Vagina (tissue), 2 donors: ENCODE measurements at regions not wholly inside any gene's neighbourhood (a gene's known extent, or its start where the extent isn't known, plus 50 kb on each side); places are given as distances from the start of the nearest gene placed in this dataset.

ENCODE experiments used
- DNase-seq, 2 donors: peaks; one replicate each; pipeline ENCODE4 v3.0.0-alpha.2; 2017; ENCODE audit errors: extremely low spot score in 2 of 2
- H3K27ac ChIP-seq: fragments of 200-600 bp; sonication (generic); one replicate; pipeline ENCODE4 v1.5.1; 2019
- H3K27me3 ChIP-seq: fragments of 200-600 bp; sonication (generic); one replicate; pipeline ENCODE4 v1.5.1; 2019
- H3K36me3 ChIP-seq, 2 donors: fragments of 200-600 bp; sonication (generic); one replicate each; pipeline ENCODE4 v1.5.1; 2017 to 2019
- H3K4me1 ChIP-seq: fragments of 200-600 bp; sonication (generic); one replicate; pipeline ENCODE4 v1.5.1; 2019
- H3K4me3 ChIP-seq, 2 donors: fragments of 200-600 bp; sonication (generic); 1 replicate in 1 of 2; 2 replicates in 1 of 2; pipeline ENCODE4 v1.5.1; 2016 to 2019
- H3K9me3 ChIP-seq: fragments of 200-600 bp; sonication (generic); one replicate; pipeline ENCODE4 v1.5.1; 2019
- POLR2A ChIP-seq, 2 donors: fragments of 450-650 bp; IDR thresholded peaks; one replicate each; pipeline ENCODE4 v1.6.1; 2017; ENCODE audit warnings: antibody characterized with exemption in 2 of 2, mild to moderate bottlenecking in 2 of 2, moderate library complexity in 2 of 2
- POLR2AphosphoS5 ChIP-seq, 2 donors: sonication (generic); formaldehyde crosslinking; IDR thresholded peaks; one replicate each; pipeline ENCODE4 v1.9.0; 2017; ENCODE audit warnings: antibody characterized with exemption in 2 of 2, mild to moderate bottlenecking in 2 of 2, low read depth in 1 of 2; ENCODE audit not compliant: insufficient read depth in 1 of 2
- intact Hi-C: fragments of 100-400 bp; cut with DNase I; formaldehyde crosslinking; loops from one replicate; pipeline ENCODE4 v1.15.1; 2023
- TF ChIP-seq, protein P1 (sequence below), 3 experiments: fragments of 450-650 bp in 2 of 3; fragments of 200-600 bp in 1 of 3; sonication (generic) in 1 of 3; IDR thresholded peaks; one replicate each; pipeline ENCODE4 v1.5.1; 2017 to 2019; ENCODE audit warnings: antibody characterized with exemption in 3 of 3, mild to moderate bottlenecking in 2 of 3, moderate library complexity in 2 of 3

DNA sequence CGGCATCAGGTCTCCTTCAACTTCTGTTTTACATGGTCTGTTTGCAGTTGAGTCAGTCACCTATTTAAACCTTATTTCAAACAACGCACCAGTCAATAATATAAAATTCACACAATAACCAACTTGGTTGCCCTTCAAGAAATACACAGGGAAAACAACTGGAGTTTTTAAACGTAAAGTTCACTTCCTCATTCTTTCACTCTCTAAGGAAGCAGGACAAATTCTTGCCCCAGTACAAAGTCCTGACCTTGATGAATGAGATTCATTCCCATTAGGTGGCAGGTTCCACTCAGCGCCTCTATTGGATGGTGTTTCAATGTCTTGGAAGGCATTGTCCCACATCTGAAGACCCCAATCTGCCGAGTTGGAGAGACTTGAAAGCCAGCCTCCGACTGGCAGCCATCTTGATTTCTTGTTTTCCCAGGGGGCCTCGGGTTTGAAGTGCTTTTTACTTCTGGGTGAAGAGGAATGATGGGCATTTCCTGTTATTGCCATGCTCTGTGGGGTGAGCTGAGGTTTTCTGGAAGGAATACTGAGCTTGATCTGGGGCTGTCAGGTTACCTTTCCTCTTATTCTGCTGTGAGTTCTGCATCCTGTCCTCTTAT, 105.0 kb downstream of the ACER2 start:
- no peak overlapping the region for H3K27ac ChIP-seq
- DNase-seq = no peak
- H3K27me3 ChIP-seq = no peaks in the 10 kb centered on the region
- no peak for TF ChIP-seq POLR2AphosphoS5 (IDR thresholded peaks at IDR 0.05; ENCODE audit: insufficient read depth in 1 of 2, low read depth in 1 of 2)
- TF ChIP-seq POLR2A (IDR thresholded peaks at IDR 0.05) = no peak
- TF ChIP-seq, protein P1, sequence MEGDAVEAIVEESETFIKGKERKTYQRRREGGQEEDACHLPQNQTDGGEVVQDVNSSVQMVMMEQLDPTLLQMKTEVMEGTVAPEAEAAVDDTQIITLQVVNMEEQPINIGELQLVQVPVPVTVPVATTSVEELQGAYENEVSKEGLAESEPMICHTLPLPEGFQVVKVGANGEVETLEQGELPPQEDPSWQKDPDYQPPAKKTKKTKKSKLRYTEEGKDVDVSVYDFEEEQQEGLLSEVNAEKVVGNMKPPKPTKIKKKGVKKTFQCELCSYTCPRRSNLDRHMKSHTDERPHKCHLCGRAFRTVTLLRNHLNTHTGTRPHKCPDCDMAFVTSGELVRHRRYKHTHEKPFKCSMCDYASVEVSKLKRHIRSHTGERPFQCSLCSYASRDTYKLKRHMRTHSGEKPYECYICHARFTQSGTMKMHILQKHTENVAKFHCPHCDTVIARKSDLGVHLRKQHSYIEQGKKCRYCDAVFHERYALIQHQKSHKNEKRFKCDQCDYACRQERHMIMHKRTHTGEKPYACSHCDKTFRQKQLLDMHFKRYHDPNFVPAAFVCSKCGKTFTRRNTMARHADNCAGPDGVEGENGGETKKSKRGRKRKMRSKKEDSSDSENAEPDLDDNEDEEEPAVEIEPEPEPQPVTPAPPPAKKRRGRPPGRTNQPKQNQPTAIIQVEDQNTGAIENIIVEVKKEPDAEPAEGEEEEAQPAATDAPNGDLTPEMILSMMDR (IDR thresholded peaks at IDR 0.05) = no peak
- intact Hi-C loops = no loop called here
- H3K4me1 ChIP-seq = no peaks in the 10 kb centered on the region
- no peaks in the 10 kb centered on the region for H3K36me3 ChIP-seq
- H3K9me3 ChIP-seq = no peaks in the 10 kb centered on the region
- H3K4me3 ChIP-seq = no peak overlapping the region

GRCh38 chr9:19512103-19512832, 103.5 kb downstream of the ACER2 start:
- no peak for DNase-seq
- TF ChIP-seq POLR2AphosphoS5 (IDR thresholded peaks at IDR 0.05; ENCODE audit: insufficient read depth in 1 of 2, low read depth in 1 of 2) = no peak
- TF ChIP-seq, protein P1 (IDR thresholded peaks at IDR 0.05) = no peak
- TF ChIP-seq POLR2A (IDR thresholded peaks at IDR 0.05) = no peak
- H3K4me3 ChIP-seq = no peak overlapping the region
- no peaks in the 10 kb centered on the region for H3K27me3 ChIP-seq
- no peaks in the 10 kb centered on the region for H3K4me1 ChIP-seq
- H3K9me3 ChIP-seq = no peaks in the 10 kb centered on the region
- intact Hi-C loops = no loop called here
- no peaks in the 10 kb centered on the region for H3K36me3 ChIP-seq
- H3K27ac ChIP-seq = no peak overlapping the region

DNA sequence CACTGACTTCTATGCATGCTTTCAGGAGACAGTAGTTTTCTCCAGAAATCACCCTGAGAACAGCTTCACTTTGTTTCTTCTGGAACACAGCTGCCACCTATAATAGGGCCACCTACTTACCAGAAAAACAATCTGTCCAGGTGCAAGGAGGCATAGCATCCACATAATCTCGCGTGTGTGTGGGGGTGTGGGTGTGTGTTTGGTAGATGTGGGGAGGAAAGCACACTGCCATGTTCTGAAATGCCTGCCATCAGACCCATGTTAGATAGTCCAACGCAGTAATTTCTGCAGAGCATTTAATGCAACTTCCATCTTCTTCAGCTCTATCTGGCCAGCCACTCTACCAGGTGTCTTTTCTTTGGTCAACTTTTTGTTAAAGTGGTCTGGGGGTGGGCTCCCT, 102.9 kb downstream of the ACER2 start:
- Histone ChIP-seq H3K4me3 (no peak overlapping the region), H3K9me3 (no peaks in the 10 kb centered on the region), H3K36me3 (no peaks in the 10 kb centered on the region), H3K4me1 (no peaks in the 10 kb centered on the region), H3K27ac (no peak overlapping the region), H3K27me3 (no peaks in the 10 kb centered on the region)
- intact Hi-C loops = no loop called here
- TF ChIP-seq, protein P1 (IDR thresholded peaks at IDR 0.05) = no peak
- TF ChIP-seq POLR2A (IDR thresholded peaks at IDR 0.05) (no peak), POLR2AphosphoS5 (IDR thresholded peaks at IDR 0.05; ENCODE audit: insufficient read depth in 1 of 2, low read depth in 1 of 2) (no peak)
- no peak for DNase-seq

DNA sequence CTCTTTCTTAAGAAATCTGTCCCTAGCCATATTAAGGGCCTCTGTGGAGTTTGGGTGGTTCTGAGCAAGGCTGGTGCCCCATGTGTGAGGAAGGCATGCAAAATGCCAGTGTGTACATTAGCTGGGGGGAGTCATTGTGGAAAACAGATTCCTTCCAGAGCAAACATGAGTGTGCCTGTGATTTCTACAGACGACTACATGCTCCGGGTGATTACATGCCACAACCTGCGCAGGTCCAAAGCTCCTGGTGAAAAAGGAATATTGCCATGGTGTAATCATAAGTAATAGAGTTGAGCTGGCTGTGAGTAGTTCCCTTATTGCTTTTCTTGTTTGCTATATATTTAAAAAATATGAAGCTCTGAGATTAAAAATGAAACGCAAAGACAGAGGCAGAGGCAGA, 102.1 kb downstream of the ACER2 start:
- Histone ChIP-seq H3K4me1 (no peaks in the 10 kb centered on the region), H3K27ac (no peak overlapping the region), H3K9me3 (no peaks in the 10 kb centered on the region), H3K36me3 (no peaks in the 10 kb centered on the region), H3K27me3 (no peaks in the 10 kb centered on the region), H3K4me3 (no peak overlapping the region)
- DNase-seq = no peak
- intact Hi-C loops = no loop called here
- TF ChIP-seq, protein P1 (IDR thresholded peaks at IDR 0.05) = no peak
- TF ChIP-seq POLR2AphosphoS5 (IDR thresholded peaks at IDR 0.05; ENCODE audit: insufficient read depth in 1 of 2, low read depth in 1 of 2) (no peak), POLR2A (IDR thresholded peaks at IDR 0.05) (no peak)
